Activated T-helper 1 cell treated with Interleukin-2 at 50 U/mL for 16 hours (primary cell): ENCODE measurements at regions not wholly inside any gene's neighbourhood (a gene's known extent, or its start where the extent isn't known, plus 50 kb on each side); places are given as distances from the start of the nearest gene placed in this dataset.

Source experiments
- DNase-seq: peaks from one replicate; pipeline ENCODE4 v3.0.0-alpha.2; 2020; ENCODE audit warnings: low read depth

DNA sequence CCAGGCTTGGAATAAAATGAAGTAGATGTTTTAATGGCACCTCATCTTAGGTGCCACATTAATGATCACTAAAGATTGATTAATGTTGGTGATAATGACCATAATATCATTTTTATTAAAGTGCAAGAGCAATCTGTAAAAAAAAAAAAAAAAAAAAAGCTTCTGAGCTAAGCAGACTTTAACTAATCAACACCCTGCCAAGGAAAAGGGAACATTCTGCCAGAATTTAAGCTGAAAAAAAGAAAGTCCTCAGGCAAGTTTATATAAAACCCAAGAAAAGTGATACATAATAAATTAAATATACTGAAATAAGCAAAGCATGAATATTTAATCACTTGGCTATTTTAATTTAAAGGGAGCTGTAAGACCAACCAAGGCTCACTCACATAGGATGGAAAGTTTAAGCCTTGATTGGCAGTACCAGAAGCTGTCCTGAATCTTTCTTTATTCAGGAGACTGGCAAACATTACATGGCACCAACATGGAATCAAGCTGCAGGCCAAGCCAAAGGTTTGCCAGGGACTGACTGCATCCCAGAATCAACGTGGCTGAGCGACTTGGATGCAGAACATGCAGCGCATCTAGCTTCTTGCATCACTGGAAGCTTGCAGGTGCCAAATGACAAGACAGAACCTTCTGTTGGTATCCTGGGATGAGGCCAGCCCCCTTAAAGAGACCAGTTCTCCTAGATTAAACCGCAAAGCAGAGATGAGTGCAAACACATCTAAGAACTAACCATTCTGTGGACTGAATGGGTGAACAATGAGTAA, 413.6 kb downstream of the ENC1 start:
- DNase-seq: no peak

DNA sequence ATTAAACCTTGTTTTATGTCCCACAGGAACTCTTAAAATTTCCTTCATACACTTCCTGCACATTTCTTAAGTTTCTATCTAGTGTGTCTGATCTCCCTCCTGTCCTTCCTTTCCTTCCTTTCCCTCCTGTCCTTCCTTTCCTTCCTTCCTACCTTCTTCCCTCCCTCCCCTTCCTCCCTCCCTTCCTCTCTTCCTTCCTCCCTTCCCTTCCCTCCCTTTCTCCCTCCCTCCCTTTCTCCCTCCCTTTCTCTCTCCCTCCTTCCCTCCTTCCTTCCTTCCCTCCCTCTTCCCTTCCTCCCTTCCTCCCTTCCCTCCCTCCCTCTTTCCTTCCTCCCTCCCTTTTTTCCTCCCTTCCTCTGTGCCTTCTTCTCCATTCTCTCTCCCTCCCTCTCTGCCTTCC, 414.9 kb downstream of the ENC1 start:
- no peak for DNase-seq

GRCh38 chr5:74224331-74224730, 416.2 kb downstream of the ENC1 start:
- DNase-seq: no peak

GRCh38 chr5:74222806-74223205, 417.7 kb downstream of the ENC1 start:
- no peak for DNase-seq

GRCh38 chr5:74221413-74221812, 419.1 kb downstream of the ENC1 start:
- DNase-seq: no peak

GRCh38 chr5:74216012-74216411, 424.5 kb downstream of the ENC1 start:
- no peak for DNase-seq

DNA sequence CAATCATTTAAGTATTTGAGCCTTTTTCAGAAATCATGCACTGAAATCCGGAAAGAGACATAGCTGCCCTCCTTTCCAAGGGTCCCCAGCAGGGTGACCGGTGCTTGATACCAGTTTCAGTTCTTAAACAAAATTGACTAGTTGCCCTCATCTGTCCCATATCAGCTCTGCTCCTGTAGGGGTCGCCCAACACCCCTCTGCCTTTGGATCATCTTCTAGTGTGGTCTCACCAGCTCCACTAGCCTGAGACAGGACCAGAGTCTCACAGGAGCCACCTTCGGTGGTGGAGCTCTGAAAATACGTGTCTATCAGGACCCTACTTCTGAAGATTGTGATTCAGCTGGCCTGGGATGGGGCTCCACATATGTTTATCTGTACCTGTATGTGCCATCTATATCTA, 428.2 kb downstream of the ENC1 start:
- no peak for DNase-seq

DNA sequence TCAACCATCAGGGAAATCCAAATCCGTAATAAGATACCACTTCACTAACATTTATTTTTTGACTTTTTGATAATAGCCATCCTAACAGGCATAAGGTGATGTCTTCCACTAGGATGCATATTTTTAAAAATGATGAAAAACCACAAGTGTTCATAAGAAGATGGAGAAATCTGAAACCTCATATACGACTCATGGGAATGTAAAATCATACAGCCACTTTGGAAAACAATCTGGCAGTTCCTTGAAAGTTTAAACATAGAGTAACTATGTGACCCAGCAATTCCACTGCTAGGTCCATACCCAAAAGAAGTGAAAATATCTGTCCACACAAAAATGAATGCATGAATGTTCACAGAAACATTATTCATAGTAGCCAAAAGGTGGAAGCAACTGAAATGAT, 431.0 kb downstream of the ENC1 start:
- DNase-seq: no peak

DNA sequence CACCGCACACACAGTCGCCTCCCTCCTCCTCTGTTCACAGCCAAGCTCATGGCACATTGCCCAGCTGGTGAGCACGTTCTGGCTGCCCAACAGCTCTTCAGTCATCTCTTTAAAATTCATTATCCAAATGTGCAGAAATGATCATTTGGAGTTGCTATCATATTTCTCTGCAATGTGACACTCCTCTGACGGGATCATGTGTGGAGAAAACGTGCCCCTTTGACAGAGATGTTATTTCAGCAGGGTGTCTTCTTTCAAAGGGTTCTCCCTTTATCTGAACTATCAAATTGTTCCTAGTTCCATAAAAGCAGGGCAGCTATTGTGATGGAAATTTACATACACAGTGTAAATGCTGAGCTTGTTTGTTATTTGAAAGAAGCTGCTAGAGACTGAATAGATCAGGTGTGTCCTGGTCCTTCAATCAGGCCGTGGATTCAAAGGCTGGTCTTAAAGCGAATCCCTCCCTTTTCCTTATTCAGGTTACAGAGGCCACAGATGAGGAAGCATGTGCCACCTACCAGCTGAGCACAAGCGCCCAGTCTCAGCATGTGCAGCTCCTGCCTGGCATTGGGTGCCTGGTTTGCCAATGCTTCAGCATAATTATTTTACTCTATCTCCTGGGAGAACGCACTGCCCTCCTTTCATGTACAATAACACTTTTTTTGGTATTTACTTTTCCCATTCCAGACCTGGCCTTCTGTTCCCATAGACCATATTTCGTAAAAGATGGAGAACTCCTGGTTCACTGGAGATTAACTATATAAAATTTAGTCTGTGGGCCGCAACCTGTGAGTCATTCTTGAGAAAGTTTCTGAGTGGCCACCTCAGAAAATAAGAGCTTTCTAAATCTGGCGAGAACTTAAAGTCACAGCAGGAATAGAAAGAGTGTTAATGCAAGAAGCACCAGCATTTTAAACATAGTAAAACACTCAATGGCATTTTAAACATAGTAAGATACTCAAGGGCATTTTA, 433.7 kb downstream of the ENC1 start:
- DNase-seq: no peak

DNA sequence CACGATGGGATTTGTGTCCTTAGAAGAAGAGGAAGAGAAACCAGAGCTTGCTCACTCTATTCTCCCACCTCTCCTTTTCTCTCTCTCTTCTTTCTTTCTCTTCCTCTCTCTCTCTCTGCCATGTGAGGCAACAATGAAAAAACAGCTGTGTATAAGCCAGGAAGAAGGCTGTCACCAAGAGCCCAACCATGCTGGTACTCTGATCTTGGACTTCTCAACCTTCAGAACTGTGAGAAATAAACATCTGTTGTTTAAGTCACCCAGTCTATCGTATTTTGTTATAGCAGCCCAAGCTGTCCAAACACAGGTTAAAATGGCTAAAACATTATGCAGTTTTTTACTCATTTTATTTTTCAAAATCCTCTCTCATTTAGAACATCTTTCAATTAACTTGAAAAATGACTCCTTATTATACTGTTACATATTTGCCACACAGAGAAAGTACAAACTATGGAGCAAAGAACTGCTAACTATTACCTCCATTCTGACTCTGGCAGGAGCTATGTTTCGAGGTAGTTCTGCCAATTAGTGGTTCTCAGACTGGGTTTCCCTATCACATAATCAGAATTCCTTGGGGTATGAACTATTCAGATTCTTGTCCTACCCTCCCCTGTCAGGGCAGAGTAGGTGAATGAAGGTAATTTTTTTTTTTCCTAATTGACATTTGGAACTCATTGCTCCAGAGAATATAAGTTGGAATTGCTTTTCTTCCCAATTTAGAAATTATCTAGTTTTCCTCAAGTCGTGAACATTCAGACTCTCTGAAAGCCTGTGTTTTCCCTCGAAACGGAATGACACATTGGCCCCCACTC, 434.6 kb downstream of the ENC1 start:
- DNase-seq: no peak

GRCh38 chr5:74201334-74202081, 439.0 kb downstream of the ENC1 start:
- DNase-seq: no peak

GRCh38 chr5:74200560-74200959, 440.0 kb downstream of the ENC1 start:
- DNase-seq: no peak

GRCh38 chr5:74199436-74200210, 440.9 kb downstream of the ENC1 start:
- DNase-seq: no peak

- no peak for DNase-seq
Measured at GRCh38 chr5:74199005-74199404, 441.5 kb downstream of the ENC1 start.

DNA sequence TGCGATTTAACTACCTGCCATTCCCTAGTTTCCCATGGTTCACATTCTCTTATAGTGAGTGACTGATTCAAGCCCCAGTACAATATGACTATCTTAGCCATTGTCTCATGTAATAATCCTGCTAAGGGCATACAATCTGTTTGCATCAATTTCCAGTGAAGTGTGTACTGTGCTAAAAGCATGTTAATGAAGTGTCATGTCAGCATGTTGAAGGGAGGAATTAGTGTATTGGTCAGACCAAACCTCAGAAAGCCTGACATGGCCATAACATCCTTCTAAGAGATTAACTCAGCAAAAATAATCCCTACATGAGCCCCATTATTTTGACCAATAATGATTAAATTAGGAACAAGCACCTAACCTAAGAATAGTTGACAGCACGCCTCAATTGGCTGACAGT, 442.4 kb downstream of the ENC1 start:
- no peak for DNase-seq

DNA sequence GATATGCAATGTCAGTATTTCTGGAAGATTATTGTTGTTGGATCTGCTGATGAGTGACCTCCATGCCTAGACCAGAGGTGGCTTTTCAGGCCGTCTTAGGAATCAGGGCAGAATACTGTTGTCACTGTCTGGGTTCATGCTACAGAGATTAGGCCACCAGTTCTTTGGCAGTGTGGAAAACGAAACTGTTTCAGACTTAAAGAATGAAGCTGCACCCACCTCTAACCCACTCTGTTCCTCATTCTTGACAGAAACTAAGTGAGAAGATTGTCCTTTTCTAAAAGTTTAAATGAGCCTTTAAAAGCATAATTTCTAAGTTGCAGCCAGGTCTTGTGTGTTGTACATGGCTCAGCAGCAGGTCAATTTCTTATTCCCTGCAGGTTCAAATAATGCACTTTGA, 444.3 kb downstream of the ENC1 start:
- no peak for DNase-seq

DNA sequence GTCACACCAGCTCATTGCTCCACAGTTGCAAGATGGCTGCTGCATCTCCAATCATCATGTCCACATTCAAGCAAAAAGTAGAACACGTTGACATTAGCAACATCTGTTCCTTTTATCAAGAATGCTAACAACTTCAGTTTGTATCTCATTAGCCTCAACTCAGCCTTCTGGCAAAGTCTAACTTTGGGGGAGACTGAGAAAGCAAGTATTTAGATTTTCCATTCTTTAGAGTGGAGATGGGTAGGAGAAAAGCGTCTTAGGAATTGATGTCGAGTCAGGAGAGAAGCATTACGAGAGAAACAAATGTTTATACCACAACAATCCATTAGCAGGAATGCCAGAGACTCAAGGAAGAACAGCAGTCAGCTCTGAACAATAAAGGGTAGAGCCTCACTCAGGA, 446.3 kb downstream of the ENC1 start:
- DNase-seq: no peak

DNA sequence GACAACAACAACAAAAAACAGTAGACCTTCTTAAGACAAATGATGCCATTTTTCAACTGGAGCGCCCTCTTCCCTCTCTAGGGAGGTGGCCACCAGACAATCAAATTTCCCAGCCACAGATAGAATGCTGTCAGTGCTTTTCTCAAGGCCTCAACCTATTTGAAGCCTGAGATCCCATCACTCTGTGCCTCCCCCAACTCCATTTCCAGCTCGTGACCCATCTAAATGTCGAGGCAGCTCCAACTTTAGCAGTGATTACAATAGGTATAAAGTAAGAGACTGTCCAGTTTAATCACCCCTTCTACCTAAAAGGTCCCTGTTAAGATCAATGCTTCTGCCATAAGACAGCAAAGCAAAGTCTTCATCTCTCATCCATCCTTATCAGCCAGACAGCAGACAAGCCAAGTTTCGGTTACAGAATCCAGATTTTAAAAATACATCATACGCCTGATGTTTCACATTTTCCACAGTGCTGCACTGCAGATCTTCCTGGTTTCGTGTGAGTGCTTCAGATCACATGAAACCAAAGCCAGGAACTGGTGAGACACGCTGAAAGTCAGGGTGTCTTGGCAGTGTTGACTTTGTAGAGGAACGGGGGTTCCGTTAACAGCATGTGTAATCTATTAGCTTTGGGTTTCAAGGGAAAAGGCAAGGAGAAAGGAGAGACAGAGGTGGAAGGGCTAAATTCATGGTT, 447.8 kb downstream of the ENC1 start:
- DNase-seq: no peak

GRCh38 chr5:74188351-74189105, 452.0 kb downstream of the ENC1 start:
- no peak for DNase-seq
